Skeletal muscle cell (primary cell): ENCODE measurements at regions not wholly inside any gene's neighbourhood (a gene's known extent, or its start where the extent isn't known, plus 50 kb on each side); places are given as distances from the start of the nearest gene placed in this dataset.

Experiments
- DNase-seq: peaks from one replicate; pipeline ENCODE4 v3.0.0-alpha.2; 2010; ENCODE audit warnings: low read depth
- H3K4me3 ChIP-seq: 2 replicates; pipeline ENCODE4 v1.5.1; 2011; ENCODE audit warnings: low read depth, mild to moderate bottlenecking, control low read depth, low read length, moderate library complexity

GRCh38 chr15:88323976-88324740 is 67.6 kb upstream of the NTRK3 start:
- no peak overlapping the region for H3K4me3 ChIP-seq
- DNase-seq = no peak

- DNase-seq = no peak
- H3K4me3 ChIP-seq = no peak overlapping the region
Observed at GRCh38 chr15:88323468-88323867, 66.9 kb upstream of the NTRK3 start.

GRCh38 chr15:88322461-88322860 is 65.9 kb upstream of the NTRK3 start:
- DNase-seq = no peak
- H3K4me3 ChIP-seq = no peak overlapping the region

- H3K4me3 ChIP-seq = no peak overlapping the region
- DNase-seq = no peak
Observed at GRCh38 chr15:88321271-88321670, 64.7 kb upstream of the NTRK3 start.

GRCh38 chr15:88316586-88316985 is 60.0 kb upstream of the NTRK3 start:
- DNase-seq = no peak
- no peak overlapping the region for H3K4me3 ChIP-seq

- H3K4me3 ChIP-seq = no peak overlapping the region
- DNase-seq = no peak
Observed at GRCh38 chr15:88315221-88315878, 58.8 kb upstream of the NTRK3 start.

- DNase-seq = no peak
Observed at GRCh38 chr15:88312941-88313579, 56.5 kb upstream of the NTRK3 start.

GRCh38 chr15:88309363-88309762 is 52.8 kb upstream of the NTRK3 start:
- no peak overlapping the region for H3K4me3 ChIP-seq
- no peak for DNase-seq

More at GRCh38 chr15:88312941-88313579, 56.5 kb upstream of the NTRK3 start:
- no peak overlapping the region for H3K4me3 ChIP-seq

- H3K4me3 ChIP-seq = no peak overlapping the region
- DNase-seq = no peak
Observed at GRCh38 chr15:88307344-88307743, 50.8 kb upstream of the NTRK3 start.
